Endothelial cell of umbilical vein (primary cell): ENCODE measurements at regions not wholly inside any gene's neighbourhood (a gene's known extent, or its start where the extent isn't known, plus 50 kb on each side); places are given as distances from the start of the nearest gene placed in this dataset.
"Not testable (repeated sequence)": the region's sequence is repeated elsewhere in the genome, so short reads cannot be mapped to it uniquely, and the experiment has no call there.

Source experiments
- BruUV-seq: library from RNA; stranded (reverse); fragments of 400-500 nt; replicated peaks from 2 replicates; lab custom pipeline; 2021; lab: Mats Ljungman, UMichigan
- CTCF ChIA-PET: fragments of 300-600, 350-600 bp; sonication (Branson Sonifier 250); formaldehyde crosslinking; loops from one replicate; lab custom pipeline; 2021; ENCODE audit warnings: antibody characterized with exemption, inconsistent platforms; lab: Charles Lee
- POLR2A ChIA-PET: fragments of 300-600, 350-600 bp; sonication (Branson Sonifier 250); formaldehyde crosslinking; loops from one replicate; lab custom pipeline; 2021; ENCODE audit warnings: antibody characterized with exemption, inconsistent platforms; lab: Charles Lee
- DNase-seq: peaks from one replicate; pipeline ENCODE4 v3.0.0-alpha.2; 2011; ENCODE audit warnings: low read depth, low spot score
- FAIRE-seq: peaks from 2 replicates; lab custom pipeline; 2011; peaks lifted over from hg19 to GRCh38; lab: Jason Lieb, UNC
- H2AFZ ChIP-seq: 2 replicates; pipeline ENCODE4 v1.6.0; 2012; ENCODE audit warnings: low read depth, low read length, control low read depth, inconsistent platforms
- H3K27ac ChIP-seq: 2 replicates; pipeline ENCODE4 v1.5.1; 2011; ENCODE audit warnings: low read depth, mild to moderate bottlenecking, control low read depth, low read length, moderate library complexity; ENCODE audit not compliant: insufficient read depth
- H3K27me3 ChIP-seq, 2 experiments: 2 replicates each; pipeline versions ENCODE4 v1.6.0 to v1.6.1; 2011; ENCODE audit warnings: low read length in 2 of 2, mixed read lengths in 1 of 2; ENCODE audit not compliant: control insufficient read depth in 2 of 2, insufficient read depth in 2 of 2
- H3K36me3 ChIP-seq, 2 experiments: 2 replicates in 1 of 2; 3 replicates in 1 of 2; pipeline ENCODE4 v1.5.1; 2011; ENCODE audit warnings: low read length in 2 of 2, mild to moderate bottlenecking in 1 of 2, moderate library complexity in 1 of 2; ENCODE audit not compliant: control insufficient read depth in 2 of 2, insufficient read depth in 2 of 2; ENCODE audit errors: extremely low read depth in 1 of 2
- H3K4me1 ChIP-seq: 3 replicates; pipeline ENCODE4 v1.5.1; 2011; ENCODE audit warnings: mild to moderate bottlenecking, low read length; ENCODE audit not compliant: control insufficient read depth, insufficient read depth; ENCODE audit errors: extremely low read depth
- H3K4me2 ChIP-seq: 2 replicates; pipeline ENCODE4 v1.6.1; 2011; ENCODE audit warnings: low read length, control low read depth, mixed read lengths; ENCODE audit not compliant: insufficient read depth
- H3K4me3 ChIP-seq, 3 experiments: fragments of 200-600 bp in 1 of 3; sonication (generic), shearing (Covaris generic) in 1 of 3; replicated peaks in 1 of 3; 2 replicates each; pipeline ENCODE4 v1.5.1; 2011 to 2016; ENCODE audit warnings: control low read depth in 3 of 3, low read length in 3 of 3, mild to moderate bottlenecking in 2 of 3, inconsistent platforms in 1 of 3, low read depth in 1 of 3, moderate library complexity in 1 of 3; ENCODE audit not compliant: insufficient read depth in 1 of 3
- H3K79me2 ChIP-seq: 2 replicates; pipeline ENCODE4 v1.6.0; 2012; ENCODE audit warnings: low read length, inconsistent platforms; ENCODE audit not compliant: control insufficient read depth, insufficient read depth
- H3K9ac ChIP-seq: replicated peaks from 2 replicates; pipeline ENCODE3; 2011; ENCODE audit warnings: low read length, control low read depth; ENCODE audit not compliant: insufficient read depth; ENCODE audit errors: extremely low read depth
- H3K9me1 ChIP-seq: replicated peaks from 3 replicates; pipeline ENCODE4 v1.6.0; 2011; ENCODE audit warnings: mild to moderate bottlenecking, low read length; ENCODE audit not compliant: control insufficient read depth, insufficient read depth; ENCODE audit errors: extremely low read depth
- H3K9me3 ChIP-seq: replicated peaks from 2 replicates; pipeline ENCODE4 v1.5.1; 2012; ENCODE audit warnings: low read length, inconsistent platforms; ENCODE audit not compliant: control insufficient read depth, insufficient read depth
- H4K20me1 ChIP-seq: replicated peaks from 2 replicates; pipeline ENCODE3; 2011; ENCODE audit warnings: mild to moderate bottlenecking, low read length; ENCODE audit not compliant: control insufficient read depth, insufficient read depth; ENCODE audit errors: extremely low read depth
- EZH2 ChIP-seq: IDR thresholded peaks from 2 replicates; pipeline ENCODE4 v1.6.1; 2012; ENCODE audit warnings: borderline replicate concordance, low read depth, mild to moderate bottlenecking, moderate library complexity, low read length, inconsistent platforms; ENCODE audit not compliant: severe bottlenecking
- FOS ChIP-seq: IDR thresholded peaks from 2 replicates; pipeline ENCODE4 v1.6.1; 2011; ENCODE audit warnings: mild to moderate bottlenecking, low read length, moderate library complexity, borderline replicate concordance; ENCODE audit not compliant: insufficient read depth
- POLR2A ChIP-seq: IDR thresholded peaks from 2 replicates; pipeline ENCODE4 v1.6.1; 2012; ENCODE audit warnings: low read depth, mild to moderate bottlenecking, control low read depth, low read length
- POLR2AphosphoS5 ChIP-seq: IDR thresholded peaks from 2 replicates; pipeline ENCODE4 v1.6.1; 2012; ENCODE audit warnings: low read depth, mild to moderate bottlenecking, control low read depth, low read length, moderate library complexity; ENCODE audit not compliant: insufficient read depth
- dilution Hi-C: fragments of 300-500 bp; cut with MboI; formaldehyde crosslinking; loops from one replicate; pipeline ENCODE4 v1.15.0; 2019; ENCODE audit warnings: low sequenced_read_pairs; ENCODE audit not compliant: extremely low pct_ligation_motif_present
- intact Hi-C: fragments of 100-400 bp; cut with micrococcal nuclease; formaldehyde crosslinking; loops from one replicate; pipeline ENCODE4 v1.10.0; 2022

DNA sequence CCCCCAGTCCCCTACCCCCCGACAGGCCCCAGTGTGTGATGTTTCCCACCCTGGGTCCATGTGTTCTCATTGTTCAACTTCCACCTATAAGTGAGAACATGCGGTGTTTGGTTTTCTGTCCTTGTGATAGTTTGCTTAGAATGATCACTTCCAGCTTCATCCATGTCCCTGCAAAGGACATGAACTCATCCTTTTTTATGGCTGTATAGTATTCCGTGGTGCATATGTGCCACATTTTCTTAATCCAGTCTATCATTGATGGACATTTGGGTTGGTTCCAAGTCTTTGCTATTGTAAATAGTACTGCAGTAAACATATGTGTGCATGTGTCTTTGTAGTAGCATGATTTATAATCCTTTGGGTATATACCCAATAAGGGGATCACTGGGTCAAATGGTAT is 208.2 kb upstream of the NEBL start:
- H3K4me3 ChIP-seq, H4K20me1 ChIP-seq, intact Hi-C loops, DNase-seq, H3K9me3 ChIP-seq, H3K27ac ChIP-seq, H3K9ac ChIP-seq, H3K9me1 ChIP-seq, POLR2A ChIA-PET, H3K27me3 ChIP-seq, H3K36me3 ChIP-seq, H3K79me2 ChIP-seq, H3K4me1 ChIP-seq, BruUV-seq, H3K4me2 ChIP-seq, FAIRE-seq, dilution Hi-C loops, CTCF ChIA-PET, H2AFZ ChIP-seq: not testable (repeated sequence)

- ChIA-PET CTCF (interaction anchor here (1.2 to 2.0 kb wide), 2 partner anchors 23 to 131 kb away, joined by 3 to 5 read pairs; no protein-coding TSS in a partner anchor), POLR2A (no interaction called here)
- Histone ChIP-seq H3K9ac (no peak overlapping the region), H4K20me1 (no peaks in the 10 kb centered on the region), H3K36me3 (no peaks in the 10 kb centered on the region), H3K27me3 (no peaks in the 10 kb centered on the region), H3K9me3 (no peaks in the 10 kb centered on the region), H3K9me1 (no peaks in the 10 kb centered on the region), H3K4me2 (no peak overlapping the region), H3K79me2 (no peaks in the 10 kb centered on the region), H3K4me1 (no peaks in the 10 kb centered on the region), H2AFZ (no peak overlapping the region), H3K27ac (no peak overlapping the region), H3K4me3 (no peak overlapping the region)
- TF ChIP-seq EZH2 = no peak
- TF ChIP-seq POLR2AphosphoS5 = no peak
- TF ChIP-seq POLR2A = no peak
- TF ChIP-seq FOS = peak; percentile 66
- peak; percentile 32 for DNase-seq
- intact Hi-C loops (no loop called here), dilution Hi-C loops (no loop called here)
- no TSS peak for BruUV-seq
- no peak for FAIRE-seq
These were observed 203.9 kb upstream of the NEBL start for GRCh38 chr10:21100871-21101514.
